ENCODE measurements at regions not wholly inside any gene's neighbourhood (a gene's known extent, or its start where the extent isn't known, plus 50 kb on each side); places are given as distances from the start of the nearest gene placed in this dataset.

DNA sequence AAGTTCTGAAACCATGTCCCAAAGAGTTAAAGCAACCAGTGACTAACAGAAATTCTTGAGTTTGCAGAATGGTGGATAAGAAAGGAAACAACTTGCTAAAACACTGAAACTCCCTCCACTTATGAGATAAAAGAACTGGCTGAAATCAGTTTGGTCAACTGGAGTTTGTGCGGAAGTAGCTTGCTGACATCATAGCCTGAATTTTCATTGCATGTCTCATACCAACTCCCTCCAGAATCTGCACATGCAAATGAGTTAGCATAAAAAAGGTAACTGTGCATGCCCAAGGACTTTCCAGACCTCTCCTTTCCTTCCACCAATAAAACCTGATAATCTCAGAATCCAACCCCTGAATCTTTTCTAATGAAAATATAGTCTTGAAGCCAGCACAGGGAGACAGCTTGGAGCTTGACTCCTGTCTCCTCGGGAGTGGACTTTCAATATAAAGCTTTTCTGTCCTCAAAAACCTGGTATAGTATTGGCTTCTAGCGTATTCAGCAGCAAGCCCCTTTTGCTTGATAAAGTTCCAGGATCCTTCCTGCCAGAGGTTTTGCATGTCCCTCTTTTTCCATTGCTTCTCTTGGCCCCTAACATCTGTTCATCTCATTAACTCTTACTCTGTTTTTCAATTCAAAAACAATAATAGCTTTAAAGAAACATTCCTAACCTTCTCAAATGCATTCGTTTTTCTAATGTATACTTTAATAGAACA, 785.8 kb upstream of the ADGRL4 start:
- H3K4me3 ChIP-seq (ENCODE audit: low read depth, low read length), result no peak overlapping the region
- DNase-seq (ENCODE audit: low read depth), result no peak
- TF ChIP-seq, protein P1, sequence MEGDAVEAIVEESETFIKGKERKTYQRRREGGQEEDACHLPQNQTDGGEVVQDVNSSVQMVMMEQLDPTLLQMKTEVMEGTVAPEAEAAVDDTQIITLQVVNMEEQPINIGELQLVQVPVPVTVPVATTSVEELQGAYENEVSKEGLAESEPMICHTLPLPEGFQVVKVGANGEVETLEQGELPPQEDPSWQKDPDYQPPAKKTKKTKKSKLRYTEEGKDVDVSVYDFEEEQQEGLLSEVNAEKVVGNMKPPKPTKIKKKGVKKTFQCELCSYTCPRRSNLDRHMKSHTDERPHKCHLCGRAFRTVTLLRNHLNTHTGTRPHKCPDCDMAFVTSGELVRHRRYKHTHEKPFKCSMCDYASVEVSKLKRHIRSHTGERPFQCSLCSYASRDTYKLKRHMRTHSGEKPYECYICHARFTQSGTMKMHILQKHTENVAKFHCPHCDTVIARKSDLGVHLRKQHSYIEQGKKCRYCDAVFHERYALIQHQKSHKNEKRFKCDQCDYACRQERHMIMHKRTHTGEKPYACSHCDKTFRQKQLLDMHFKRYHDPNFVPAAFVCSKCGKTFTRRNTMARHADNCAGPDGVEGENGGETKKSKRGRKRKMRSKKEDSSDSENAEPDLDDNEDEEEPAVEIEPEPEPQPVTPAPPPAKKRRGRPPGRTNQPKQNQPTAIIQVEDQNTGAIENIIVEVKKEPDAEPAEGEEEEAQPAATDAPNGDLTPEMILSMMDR (conservative IDR thresholded peaks at IDR 0.05; ENCODE audit: low read depth, low read length), result no peak

DNA sequence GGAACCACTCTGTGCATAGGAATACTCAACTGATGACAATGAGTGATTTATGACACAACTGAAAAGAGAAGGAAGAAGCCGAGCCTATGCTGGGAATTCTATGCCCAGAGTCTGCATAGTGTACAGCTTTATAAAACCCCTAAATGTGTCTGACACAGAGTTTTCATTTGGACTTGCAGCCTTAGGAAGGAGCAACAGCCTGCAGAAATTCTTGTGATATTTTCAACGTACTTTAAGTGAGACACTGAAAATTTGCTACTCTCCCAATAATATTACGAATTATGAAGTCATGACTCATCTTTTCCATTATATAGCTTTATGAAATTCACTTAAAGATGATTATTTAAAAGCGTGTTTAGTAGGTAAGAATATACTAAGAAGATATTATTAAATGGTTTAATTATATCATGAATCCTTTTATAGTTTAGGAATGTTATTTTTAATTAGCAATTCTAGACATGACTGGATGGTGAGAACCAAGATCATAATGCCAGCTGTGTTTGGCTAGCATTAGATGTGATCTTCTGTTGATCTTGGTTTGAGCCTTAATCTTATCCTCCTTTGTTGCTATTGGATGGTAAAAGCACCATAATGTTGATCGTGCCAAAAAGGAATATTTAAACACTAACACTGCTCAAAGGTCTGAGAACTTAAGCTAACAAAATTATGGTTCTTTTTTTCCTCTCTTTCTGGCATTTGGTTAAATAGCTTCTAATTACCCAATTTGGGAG, 785.1 kb upstream of the ADGRL4 start:
- no peak overlapping the region for H3K4me3 ChIP-seq (ENCODE audit: low read depth, low read length)
- no peak for DNase-seq (ENCODE audit: low read depth)
- TF ChIP-seq, protein P1 (conservative IDR thresholded peaks at IDR 0.05; ENCODE audit: low read depth, low read length), result no peak

DNA sequence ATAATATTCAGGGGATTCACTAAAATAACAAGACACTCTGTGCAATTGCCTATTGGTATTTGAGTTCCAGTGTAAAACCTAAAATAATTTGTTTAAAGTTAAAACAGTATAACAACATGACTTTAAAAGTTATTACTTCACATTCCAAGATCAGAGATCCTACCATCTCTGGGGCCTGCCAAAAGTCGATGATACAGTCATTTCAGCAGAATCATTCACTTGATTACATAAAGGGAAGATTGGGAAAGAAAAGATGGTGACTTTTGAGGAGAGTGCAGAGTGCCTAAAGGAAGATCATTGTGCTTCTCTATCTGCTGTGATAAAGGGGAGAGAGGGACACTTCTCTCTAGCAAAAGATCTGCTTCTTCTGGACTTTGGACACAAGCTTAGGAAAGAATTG, 784.4 kb upstream of the ADGRL4 start:
- TF ChIP-seq, protein P1 (conservative IDR thresholded peaks at IDR 0.05; ENCODE audit: low read depth, low read length), result no peak

DNA sequence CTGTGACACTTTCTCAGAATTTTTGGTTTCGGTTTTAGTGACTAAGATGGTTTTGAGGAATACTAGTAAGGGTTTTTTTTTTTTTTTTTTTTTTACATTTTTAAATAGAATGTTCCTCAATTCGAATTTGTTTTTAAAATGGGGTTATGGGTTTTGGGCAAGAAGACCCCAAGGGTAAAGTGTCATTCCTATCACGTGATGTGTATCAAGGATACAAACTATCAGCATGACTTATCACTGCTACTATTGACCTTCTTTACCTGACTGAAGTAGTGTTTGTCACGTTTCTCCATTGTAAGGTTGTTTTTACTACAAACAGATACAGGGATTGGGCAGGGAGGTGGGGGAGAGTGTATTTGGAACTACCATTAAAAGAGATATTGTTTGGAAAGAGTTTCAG, 781.1 kb upstream of the ADGRL4 start:
- TF ChIP-seq, protein P1 (conservative IDR thresholded peaks at IDR 0.05; ENCODE audit: low read depth, low read length), result no peak
- H3K4me3 ChIP-seq (ENCODE audit: low read depth, low read length), result no peak overlapping the region

More for the DNA sequence above, 784.4 kb upstream of the ADGRL4 start:
- H3K4me3 ChIP-seq (ENCODE audit: low read depth, low read length), result no peak overlapping the region
- no peak for DNase-seq (ENCODE audit: low read depth)

DNA sequence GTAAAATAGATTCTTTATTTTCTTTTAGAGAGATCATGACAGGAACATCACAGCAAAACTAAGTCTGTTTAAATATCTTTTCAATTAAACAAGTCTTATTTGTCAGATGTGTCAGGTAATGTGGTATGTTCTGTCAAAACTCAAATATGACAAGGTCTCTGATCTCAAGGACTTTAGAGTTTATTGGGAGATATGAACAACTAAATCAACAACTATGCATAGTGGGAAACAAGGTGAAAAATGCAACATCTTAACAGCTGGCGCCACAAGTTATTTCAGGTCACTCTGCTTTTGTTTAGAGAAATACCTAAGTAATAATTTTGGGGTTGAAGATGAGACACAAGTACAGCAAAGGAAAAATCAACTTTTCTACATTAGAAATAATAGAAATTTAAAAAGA, 779.4 kb upstream of the ADGRL4 start:
- TF ChIP-seq, protein P1 (conservative IDR thresholded peaks at IDR 0.05; ENCODE audit: low read depth, low read length), result no peak
- H3K4me3 ChIP-seq (ENCODE audit: low read depth, low read length), result no peak overlapping the region
- no peak for DNase-seq (ENCODE audit: low read depth)

More for the DNA sequence above, 781.1 kb upstream of the ADGRL4 start:
- no peak for DNase-seq (ENCODE audit: low read depth)

DNA sequence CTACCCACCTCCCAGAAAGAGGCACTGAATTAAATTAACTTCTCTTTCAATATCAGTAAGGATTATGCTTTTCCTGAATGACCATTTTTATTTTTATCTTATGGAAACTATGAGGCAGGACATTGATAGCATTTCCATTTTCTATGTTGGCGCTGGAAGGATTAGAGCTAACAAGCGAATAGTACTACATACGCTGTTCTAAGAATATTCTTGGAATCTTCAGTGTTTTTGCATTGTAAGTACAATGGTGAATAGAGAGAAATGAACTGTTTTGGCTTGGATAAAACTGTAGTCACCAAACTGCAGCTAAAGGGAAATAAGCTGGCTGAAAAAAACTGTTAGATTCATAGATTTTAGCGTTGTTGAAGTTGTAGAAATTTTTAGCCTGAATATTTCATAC, 779.0 kb upstream of the ADGRL4 start:
- H3K4me3 ChIP-seq (ENCODE audit: low read depth, low read length), result no peak overlapping the region
- DNase-seq (ENCODE audit: low read depth), result no peak
- TF ChIP-seq, protein P1 (conservative IDR thresholded peaks at IDR 0.05; ENCODE audit: low read depth, low read length), result no peak

All from epithelial cell of proximal tubule (primary cell).